T-helper 17 cell (primary cell): ENCODE measurements at regions not wholly inside any gene's neighbourhood (a gene's known extent, or its start where the extent isn't known, plus 50 kb on each side); places are given as distances from the start of the nearest gene placed in this dataset.

Experiments used
- ATAC-seq: fragments of 150-1000 bp; cut with Tn5 transposase; 2 replicates; pipeline ENCODE4 v1.10.0; 2021; ENCODE audit warnings: mild to moderate bottlenecking, moderate library complexity
- DNase-seq, 3 donors: peaks; one replicate each; pipeline versions ENCODE4 v3.0.0 to v3.0.0-alpha.2; 2020 to 2021
- H3K9me3 ChIP-seq: one replicate; pipeline ENCODE4 v1.7.0; 2013; ENCODE audit warnings: low read length, mild to moderate bottlenecking; ENCODE audit not compliant: control insufficient read depth, poor library complexity, severe bottlenecking
- H3K27ac Mint-ChIP-seq: one replicate; pipeline ENCODE4 v1.8.0; 2022; ENCODE audit warnings: mild to moderate bottlenecking, moderate library complexity, mixed read lengths
- H3K27me3 Mint-ChIP-seq: one replicate; pipeline ENCODE4 v1.8.0; 2022; ENCODE audit warnings: mixed read lengths
- H3K36me3 Mint-ChIP-seq: one replicate; pipeline ENCODE4 v1.8.0; 2022; ENCODE audit warnings: low read depth, mixed read lengths
- H3K4me1 Mint-ChIP-seq: one replicate; pipeline ENCODE4 v1.8.0; 2022; ENCODE audit warnings: mild to moderate bottlenecking, mixed read lengths
- H3K4me3 Mint-ChIP-seq: one replicate; pipeline ENCODE4 v1.8.0; 2022; ENCODE audit warnings: mild to moderate bottlenecking, moderate library complexity, mixed read lengths

GRCh38 chr14:98181241-98181640 is 1090.8 kb downstream of the BCL11B start:
- DNase-seq: no peak

GRCh38 chr14:98181768-98182167 is 1090.2 kb downstream of the BCL11B start:
- Mint-ChIP-seq H3K27ac (peak overlapping the region; percentile 100), H3K4me3 (peak overlapping the region; percentile 19), H3K36me3 (no peaks in the 10 kb centered on the region), H3K4me1 (peaks cover 71% of the 10 kb centered on the region), H3K27me3 (no peaks in the 10 kb centered on the region)
- ATAC-seq (no peak), DNase-seq (no peak)
- H3K9me3 ChIP-seq: no peaks in the 10 kb centered on the region

More at GRCh38 chr14:98181241-98181640, 1090.8 kb downstream of the BCL11B start:
- Mint-ChIP-seq H3K36me3 (no peaks in the 10 kb centered on the region), H3K27me3 (no peaks in the 10 kb centered on the region), H3K27ac (peak overlapping the region; percentile 100), H3K4me1 (peaks cover 74% of the 10 kb centered on the region), H3K4me3 (peak overlapping the region; percentile 31)
- H3K9me3 ChIP-seq: no peaks in the 10 kb centered on the region
- ATAC-seq: no peak

- ATAC-seq: no peak
- H3K9me3 ChIP-seq: no peaks in the 10 kb centered on the region
- peaks cover 71% of the 10 kb centered on the region for H3K4me1 Mint-ChIP-seq
- H3K4me3 Mint-ChIP-seq: peak overlapping the region; percentile 63
- no peaks in the 10 kb centered on the region for H3K36me3 Mint-ChIP-seq
- no peaks in the 10 kb centered on the region for H3K27me3 Mint-ChIP-seq
- DNase-seq: no peak
- peak overlapping the region; percentile 100 for H3K27ac Mint-ChIP-seq
These were observed 1089.5 kb downstream of the BCL11B start for GRCh38 chr14:98182393-98183055.

- Mint-ChIP-seq H3K27me3 (no peaks in the 10 kb centered on the region), H3K4me3 (peak overlapping the region; percentile 0), H3K4me1 (peaks cover 73% of the 10 kb centered on the region), H3K36me3 (no peaks in the 10 kb centered on the region), H3K27ac (peak overlapping the region; percentile 100)
- ATAC-seq: no peak
- H3K9me3 ChIP-seq: no peaks in the 10 kb centered on the region
- no peak for DNase-seq
These were observed 1088.4 kb downstream of the BCL11B start for GRCh38 chr14:98183556-98183955.

GRCh38 chr14:98184457-98184856 is 1087.5 kb downstream of the BCL11B start:
- H3K9me3 ChIP-seq: no peaks in the 10 kb centered on the region
- no peaks in the 10 kb centered on the region for H3K27me3 Mint-ChIP-seq
- H3K4me1 Mint-ChIP-seq: peaks cover 80% of the 10 kb centered on the region
- H3K27ac Mint-ChIP-seq: peak overlapping the region; percentile 100
- no peaks in the 10 kb centered on the region for H3K36me3 Mint-ChIP-seq
- ATAC-seq (no peak), DNase-seq (no peak)
- peak overlapping the region; percentile 83 for H3K4me3 Mint-ChIP-seq

- H3K9me3 ChIP-seq: no peaks in the 10 kb centered on the region
- DNase-seq (no peak), ATAC-seq (no peak)
- Mint-ChIP-seq H3K27me3 (no peaks in the 10 kb centered on the region), H3K4me3 (peak overlapping the region; percentile 83), H3K27ac (peak overlapping the region; percentile 100), H3K4me1 (peaks cover 76% of the 10 kb centered on the region), H3K36me3 (no peaks in the 10 kb centered on the region)
These were observed 1087.0 kb downstream of the BCL11B start for GRCh38 chr14:98185036-98185435.

- Mint-ChIP-seq H3K36me3 (no peaks in the 10 kb centered on the region), H3K4me3 (peak overlapping the region; percentile 83), H3K4me1 (peaks cover 80% of the 10 kb centered on the region), H3K27ac (peak overlapping the region; percentile 100), H3K27me3 (no peaks in the 10 kb centered on the region)
- H3K9me3 ChIP-seq: no peaks in the 10 kb centered on the region
- no peak for ATAC-seq
- DNase-seq: no peak
These were observed 1085.9 kb downstream of the BCL11B start for GRCh38 chr14:98186140-98186539.

- ATAC-seq (no peak), DNase-seq (no peak)
- H3K27me3 Mint-ChIP-seq: no peaks in the 10 kb centered on the region
- H3K27ac Mint-ChIP-seq: peak overlapping the region; percentile 100
- no peaks in the 10 kb centered on the region for H3K36me3 Mint-ChIP-seq
- H3K4me1 Mint-ChIP-seq: peaks cover 75% of the 10 kb centered on the region
- peak overlapping the region; percentile 72 for H3K4me3 Mint-ChIP-seq
- H3K9me3 ChIP-seq: no peaks in the 10 kb centered on the region
These were observed 1084.7 kb downstream of the BCL11B start for GRCh38 chr14:98187281-98187680.

- H3K36me3 Mint-ChIP-seq: no peaks in the 10 kb centered on the region
- H3K9me3 ChIP-seq: no peaks in the 10 kb centered on the region
- peak overlapping the region; percentile 67 for H3K4me3 Mint-ChIP-seq
- no peaks in the 10 kb centered on the region for H3K27me3 Mint-ChIP-seq
- peak overlapping the region; percentile 100 for H3K27ac Mint-ChIP-seq
- DNase-seq: no peak
- peaks cover 73% of the 10 kb centered on the region for H3K4me1 Mint-ChIP-seq
- peak; percentile 47 for ATAC-seq
These were observed 1082.9 kb downstream of the BCL11B start for GRCh38 chr14:98189062-98189461.

GRCh38 chr14:98189511-98189910 is 1082.5 kb downstream of the BCL11B start:
- DNase-seq (no peak), ATAC-seq (peak; percentile 81)
- peaks cover 73% of the 10 kb centered on the region for H3K4me1 Mint-ChIP-seq
- peak overlapping the region; percentile 100 for H3K27ac Mint-ChIP-seq
- H3K36me3 Mint-ChIP-seq: no peaks in the 10 kb centered on the region
- H3K4me3 Mint-ChIP-seq: peak overlapping the region; percentile 67
- H3K9me3 ChIP-seq: no peaks in the 10 kb centered on the region
- no peaks in the 10 kb centered on the region for H3K27me3 Mint-ChIP-seq

GRCh38 chr14:98189944-98190343 is 1082.1 kb downstream of the BCL11B start:
- DNase-seq (no peak), ATAC-seq (peak; percentile 22)
- H3K27ac Mint-ChIP-seq: peak overlapping the region; percentile 100
- H3K4me1 Mint-ChIP-seq: peaks cover 72% of the 10 kb centered on the region
- no peaks in the 10 kb centered on the region for H3K36me3 Mint-ChIP-seq
- H3K27me3 Mint-ChIP-seq: no peaks in the 10 kb centered on the region
- no peaks in the 10 kb centered on the region for H3K9me3 ChIP-seq
- H3K4me3 Mint-ChIP-seq: peak overlapping the region; percentile 67

- peaks cover 68% of the 10 kb centered on the region for H3K4me1 Mint-ChIP-seq
These were observed 1079.1 kb downstream of the BCL11B start for GRCh38 chr14:98192946-98193345.

GRCh38 chr14:98194821-98195220 is 1077.2 kb downstream of the BCL11B start:
- no peaks in the 10 kb centered on the region for H3K36me3 Mint-ChIP-seq
- no peak overlapping the region for H3K4me3 Mint-ChIP-seq
- H3K27ac Mint-ChIP-seq: peak overlapping the region; percentile 85

More at GRCh38 chr14:98192946-98193345, 1079.1 kb downstream of the BCL11B start:
- Mint-ChIP-seq H3K27ac (peak overlapping the region; percentile 61), H3K27me3 (no peaks in the 10 kb centered on the region), H3K4me3 (no peak overlapping the region), H3K36me3 (no peaks in the 10 kb centered on the region)
- ATAC-seq: no peak
- no peak for DNase-seq
- no peaks in the 10 kb centered on the region for H3K9me3 ChIP-seq

GRCh38 chr14:98195256-98195655 is 1076.7 kb downstream of the BCL11B start:
- Mint-ChIP-seq H3K4me3 (no peak overlapping the region), H3K36me3 (no peaks in the 10 kb centered on the region), H3K27ac (peak overlapping the region; percentile 85)

More at GRCh38 chr14:98194821-98195220, 1077.2 kb downstream of the BCL11B start:
- H3K27me3 Mint-ChIP-seq: no peaks in the 10 kb centered on the region
- H3K4me1 Mint-ChIP-seq: peaks cover 66% of the 10 kb centered on the region
- DNase-seq: no peak
- no peaks in the 10 kb centered on the region for H3K9me3 ChIP-seq
- no peak for ATAC-seq

More at GRCh38 chr14:98195256-98195655, 1076.7 kb downstream of the BCL11B start:
- Mint-ChIP-seq H3K4me1 (peaks cover 65% of the 10 kb centered on the region), H3K27me3 (no peaks in the 10 kb centered on the region)
- ATAC-seq: no peak
- no peaks in the 10 kb centered on the region for H3K9me3 ChIP-seq
- no peak for DNase-seq
